GM23338 (cell line): ENCODE measurements at regions not wholly inside any gene's neighbourhood (a gene's known extent, or its start where the extent isn't known, plus 50 kb on each side); places are given as distances from the start of the nearest gene placed in this dataset.

Experiments used
- ATAC-seq: fragments of 200-7000 bp; cut with Tn5 transposase; 3 replicates; pipeline ENCODE4 v1.9.1; 2020
- DNase-seq: peaks from one replicate; pipeline ENCODE4 v3.0.0-alpha.2; 2015; ENCODE audit warnings: low spot score
- H2AFZ ChIP-seq: fragments of 200-600 bp; sonication (generic); 2 replicates; pipeline ENCODE4 v1.8.0; 2016; ENCODE audit warnings: antibody characterized with exemption, mild to moderate bottlenecking, moderate library complexity
- H3F3A ChIP-seq: fragments of 200-600 bp; sonication (generic); replicated peaks from 2 replicates; pipeline ENCODE4 v1.8.0; 2017; ENCODE audit warnings: antibody characterized with exemption, mixed run types, low read depth
- H3K27ac ChIP-seq: fragments of 200-600 bp; sonication (generic); 2 replicates; pipeline ENCODE4 v1.6.1; 2016; ENCODE audit warnings: low read depth
- H3K27me3 ChIP-seq: fragments of 200-600 bp; sonication (generic); 2 replicates; pipeline ENCODE4 v1.8.0; 2016; ENCODE audit warnings: mild to moderate bottlenecking, mixed run types, moderate library complexity; ENCODE audit not compliant: insufficient read depth
- H3K36me3 ChIP-seq: fragments of 200-600 bp; sonication (generic); 2 replicates; pipeline ENCODE4 v1.8.0; 2016; ENCODE audit warnings: mild to moderate bottlenecking; ENCODE audit not compliant: insufficient read depth
- H3K4me1 ChIP-seq: fragments of 200-600 bp; sonication (generic); 2 replicates; pipeline ENCODE4 v1.8.0; 2016; ENCODE audit warnings: mild to moderate bottlenecking, moderate library complexity; ENCODE audit not compliant: insufficient read depth
- H3K4me2 ChIP-seq: fragments of 200-600 bp; sonication (generic); 2 replicates; pipeline ENCODE4 v1.7.1; 2017; ENCODE audit warnings: mixed run types
- H3K4me3 ChIP-seq: fragments of 200-600 bp; sonication (generic); 2 replicates; pipeline ENCODE4 v1.6.1; 2016; ENCODE audit warnings: mixed run types
- H3K79me2 ChIP-seq: fragments of 200-600 bp; sonication (generic); replicated peaks from 2 replicates; pipeline ENCODE4 v1.8.0; 2017; ENCODE audit warnings: mild to moderate bottlenecking; ENCODE audit not compliant: insufficient read depth
- H3K9me2 ChIP-seq: fragments of 200-600 bp; sonication (generic); 2 replicates; pipeline ENCODE4 v1.8.0; 2017; ENCODE audit not compliant: insufficient read depth
- H4K20me1 ChIP-seq: fragments of 200-600 bp; sonication (generic); replicated peaks from 2 replicates; pipeline ENCODE4 v1.8.0; 2017; ENCODE audit warnings: mild to moderate bottlenecking; ENCODE audit not compliant: insufficient read depth
- H3K27ac Mint-ChIP-seq: 2 replicates; pipeline ENCODE4 v1.8.0; 2020; ENCODE audit warnings: inconsistent platforms, mild to moderate bottlenecking, moderate library complexity, mixed read lengths
- H3K27me3 Mint-ChIP-seq: 3 replicates; pipeline ENCODE4 v1.8.0; 2022; ENCODE audit warnings: low read depth, mild to moderate bottlenecking, moderate library complexity, mixed read lengths, inconsistent platforms; ENCODE audit not compliant: insufficient read depth, poor library complexity
- H3K36me3 Mint-ChIP-seq: 3 replicates; pipeline ENCODE4 v1.8.0; 2021; ENCODE audit warnings: low read depth, mild to moderate bottlenecking, inconsistent platforms, moderate library complexity, mixed read lengths
- H3K4me1 Mint-ChIP-seq: 3 replicates; pipeline ENCODE4 v1.8.0; 2020; ENCODE audit warnings: mild to moderate bottlenecking, inconsistent platforms, mixed read lengths
- H3K4me3 Mint-ChIP-seq: 3 replicates; pipeline ENCODE4 v1.8.0; 2021; ENCODE audit warnings: moderate library complexity, mild to moderate bottlenecking, inconsistent platforms, mixed read lengths
- H3K9me3 Mint-ChIP-seq: 3 replicates; pipeline ENCODE4 v1.8.0; 2020; ENCODE audit warnings: moderate library complexity, mild to moderate bottlenecking, inconsistent platforms, mixed read lengths
- CREB1 ChIP-seq: fragments of 250-450 bp; sonication (Bioruptor Pico); IDR thresholded peaks from 2 replicates; pipeline ENCODE4 v1.5.0; 2020; ENCODE audit warnings: low read depth, mild to moderate bottlenecking, moderate library complexity
- EZH2 ChIP-seq: fragments of 200-600 bp; sonication (generic); IDR thresholded peaks from one replicate; pipeline ENCODE4 v1.8.0; 2017; ENCODE audit warnings: antibody characterized with exemption, mild to moderate bottlenecking, low read depth; ENCODE audit not compliant: unreplicated experiment
- EZH2phosphoT487 ChIP-seq: fragments of 200-600 bp; sonication (generic); IDR thresholded peaks from one replicate; pipeline ENCODE4 v1.8.1; 2018; ENCODE audit warnings: antibody characterized with exemption; ENCODE audit not compliant: unreplicated experiment
- JUNB ChIP-seq: IDR thresholded peaks from one replicate; pipeline ENCODE4 v1.6.1; 2016; ENCODE audit warnings: antibody characterized with exemption; ENCODE audit not compliant: unreplicated experiment
- NANOG ChIP-seq: IDR thresholded peaks from 2 replicates; pipeline ENCODE4 v1.6.1; 2016; ENCODE audit warnings: antibody characterized with exemption, borderline replicate concordance
- POLR2AphosphoS5 ChIP-seq: IDR thresholded peaks from 2 replicates; pipeline ENCODE4 v1.6.1; 2016; ENCODE audit warnings: antibody characterized with exemption, low read depth
- REST ChIP-seq: IDR thresholded peaks from one replicate; pipeline ENCODE4 v1.6.1; 2018; ENCODE audit warnings: antibody characterized with exemption; ENCODE audit not compliant: unreplicated experiment
- STAT1 ChIP-seq: IDR thresholded peaks from one replicate; pipeline ENCODE4 v1.6.1; 2016; ENCODE audit warnings: antibody characterized with exemption; ENCODE audit not compliant: unreplicated experiment
- ZNF114 ChIP-seq: fragments of 250-450 bp; sonication (Bioruptor Pico); IDR thresholded peaks from 2 replicates; pipeline ENCODE4 v1.5.0; 2020; ENCODE audit warnings: mild to moderate bottlenecking, moderate library complexity
- ZNF331 ChIP-seq: fragments of 250-450 bp; sonication (Bioruptor Pico); IDR thresholded peaks from 2 replicates; pipeline ENCODE4 v1.5.0; 2020; ENCODE audit warnings: low read depth, mild to moderate bottlenecking, moderate library complexity
- TF ChIP-seq, protein P1 (sequence below): IDR thresholded peaks from 2 replicates; pipeline ENCODE4 v1.6.1; 2016; ENCODE audit warnings: antibody characterized with exemption
- TF ChIP-seq, protein P2 (sequence below), 2 experiments: fragments of 200-600 bp in 1 of 2; sonication (generic) in 1 of 2; conservative IDR thresholded peaks; 2 replicates each; pipeline versions ENCODE4 v1.5.1 to v1.6.1; 2016 to 2017; ENCODE audit warnings: antibody characterized with exemption in 2 of 2, low read depth in 2 of 2, mild to moderate bottlenecking in 2 of 2, moderate library complexity in 1 of 2

- TF ChIP-seq REST (no peak), POLR2AphosphoS5 (no peak), EZH2phosphoT487 (no peak), EZH2 (no peak)
- TF ChIP-seq, protein P1, sequence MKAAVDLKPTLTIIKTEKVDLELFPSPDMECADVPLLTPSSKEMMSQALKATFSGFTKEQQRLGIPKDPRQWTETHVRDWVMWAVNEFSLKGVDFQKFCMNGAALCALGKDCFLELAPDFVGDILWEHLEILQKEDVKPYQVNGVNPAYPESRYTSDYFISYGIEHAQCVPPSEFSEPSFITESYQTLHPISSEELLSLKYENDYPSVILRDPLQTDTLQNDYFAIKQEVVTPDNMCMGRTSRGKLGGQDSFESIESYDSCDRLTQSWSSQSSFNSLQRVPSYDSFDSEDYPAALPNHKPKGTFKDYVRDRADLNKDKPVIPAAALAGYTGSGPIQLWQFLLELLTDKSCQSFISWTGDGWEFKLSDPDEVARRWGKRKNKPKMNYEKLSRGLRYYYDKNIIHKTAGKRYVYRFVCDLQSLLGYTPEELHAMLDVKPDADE, result no peak
Measured at GRCh38 chr12:24048446-24048845, 99.0 kb upstream of the SOX5 start (continued).

DNA sequence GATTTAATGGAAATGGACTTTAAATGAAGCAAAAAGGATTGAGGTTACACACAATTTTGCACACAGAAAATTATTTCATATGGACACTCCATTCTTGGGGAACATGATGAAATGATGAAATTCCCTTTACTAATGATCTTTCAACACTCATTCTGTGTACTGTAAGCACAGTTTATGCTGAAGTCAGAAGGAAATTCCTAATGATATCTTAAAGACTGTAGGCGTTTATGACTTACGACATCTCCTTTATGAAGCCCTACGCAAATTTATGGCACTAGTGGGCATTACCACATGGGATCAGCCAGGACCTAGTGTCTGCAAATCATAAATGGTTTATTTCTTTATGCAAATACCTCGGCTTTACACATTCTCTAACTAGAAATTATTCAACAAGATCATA, 97.9 kb upstream of the SOX5 start:
- no peaks in the 10 kb centered on the region for H3K27me3 ChIP-seq
- TF ChIP-seq CREB1 (CRISPR knock-in tag) (no peak), POLR2AphosphoS5 (no peak), ZNF114 (no peak)
- H3K27ac Mint-ChIP-seq, result no peak overlapping the region
- no peak overlapping the region for H3K27ac ChIP-seq
- H3K4me3 Mint-ChIP-seq, result no peak overlapping the region
- H2AFZ ChIP-seq, result no peak overlapping the region
- H3K27me3 Mint-ChIP-seq, result no peaks in the 10 kb centered on the region
- H3K4me2 ChIP-seq, result no peak overlapping the region
- H3F3A ChIP-seq, result no peaks in the 10 kb centered on the region
- H4K20me1 ChIP-seq, result no peaks in the 10 kb centered on the region
- H3K9me2 ChIP-seq, result no peaks in the 10 kb centered on the region
- H3K4me3 ChIP-seq, result no peak overlapping the region
- no peaks in the 10 kb centered on the region for H3K4me1 ChIP-seq
- H3K36me3 ChIP-seq, result no peaks in the 10 kb centered on the region; the same call in 1 of the 2 replicates
- peaks cover 6% of the 10 kb centered on the region; the same call in 2 of the 3 replicates for H3K9me3 Mint-ChIP-seq
- no peaks in the 10 kb centered on the region; the same call in 2 of the 3 replicates for H3K36me3 Mint-ChIP-seq
- no peaks in the 10 kb centered on the region for H3K79me2 ChIP-seq
- no peak for ATAC-seq
- H3K4me1 Mint-ChIP-seq, result no peaks in the 10 kb centered on the region
- DNase-seq, result no peak

DNA sequence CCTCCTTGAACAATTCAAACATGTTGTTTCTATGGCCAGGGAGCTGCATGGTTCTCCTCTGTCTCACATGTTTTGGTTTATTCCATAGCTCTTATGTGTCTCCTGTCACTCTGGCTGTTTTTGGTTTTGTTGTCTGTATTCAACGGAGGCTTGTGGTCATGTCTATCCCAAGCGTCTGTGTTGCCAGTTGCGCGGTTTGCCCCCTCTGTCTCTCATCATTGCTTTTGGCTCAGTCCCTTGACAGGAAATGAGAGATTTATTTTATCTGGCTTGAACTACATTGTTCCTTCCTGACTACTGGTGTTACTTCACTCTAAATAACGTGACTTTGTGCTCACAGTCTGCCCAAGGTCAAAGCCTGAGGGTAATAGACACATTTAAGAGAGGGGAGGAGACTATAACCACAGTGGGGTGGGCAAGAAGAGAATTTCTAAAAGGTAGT, 96.4 kb upstream of the SOX5 start:
- H3K27me3 ChIP-seq, result no peaks in the 10 kb centered on the region
- no peak for ATAC-seq
- H3F3A ChIP-seq, result no peaks in the 10 kb centered on the region
- H4K20me1 ChIP-seq, result no peaks in the 10 kb centered on the region
- no peaks in the 10 kb centered on the region for H3K79me2 ChIP-seq
- peaks cover 6% of the 10 kb centered on the region; the same call in 2 of the 3 replicates for H3K9me3 Mint-ChIP-seq
- no peak overlapping the region for H3K27ac Mint-ChIP-seq
- H3K4me3 ChIP-seq, result no peak overlapping the region
- H3K4me1 ChIP-seq, result no peaks in the 10 kb centered on the region
- no peak for DNase-seq
- no peaks in the 10 kb centered on the region; the same call in 2 of the 3 replicates for H3K36me3 Mint-ChIP-seq
- H2AFZ ChIP-seq, result no peak overlapping the region
- no peak overlapping the region for H3K4me2 ChIP-seq
- H3K9me2 ChIP-seq, result no peaks in the 10 kb centered on the region
- no peaks in the 10 kb centered on the region for H3K27me3 Mint-ChIP-seq
- H3K36me3 ChIP-seq, result no peaks in the 10 kb centered on the region; the same call in 1 of the 2 replicates
- H3K4me3 Mint-ChIP-seq, result no peak overlapping the region
- no peaks in the 10 kb centered on the region for H3K4me1 Mint-ChIP-seq
- no peak overlapping the region for H3K27ac ChIP-seq
- TF ChIP-seq EZH2phosphoT487 (no peak), JUNB (no peak), EZH2 (no peak), STAT1 (no peak), CREB1 (CRISPR knock-in tag) (no peak), POLR2AphosphoS5 (no peak), ZNF331 (CRISPR knock-in tag) (no peak), NANOG (no peak)
- TF ChIP-seq, protein P2, sequence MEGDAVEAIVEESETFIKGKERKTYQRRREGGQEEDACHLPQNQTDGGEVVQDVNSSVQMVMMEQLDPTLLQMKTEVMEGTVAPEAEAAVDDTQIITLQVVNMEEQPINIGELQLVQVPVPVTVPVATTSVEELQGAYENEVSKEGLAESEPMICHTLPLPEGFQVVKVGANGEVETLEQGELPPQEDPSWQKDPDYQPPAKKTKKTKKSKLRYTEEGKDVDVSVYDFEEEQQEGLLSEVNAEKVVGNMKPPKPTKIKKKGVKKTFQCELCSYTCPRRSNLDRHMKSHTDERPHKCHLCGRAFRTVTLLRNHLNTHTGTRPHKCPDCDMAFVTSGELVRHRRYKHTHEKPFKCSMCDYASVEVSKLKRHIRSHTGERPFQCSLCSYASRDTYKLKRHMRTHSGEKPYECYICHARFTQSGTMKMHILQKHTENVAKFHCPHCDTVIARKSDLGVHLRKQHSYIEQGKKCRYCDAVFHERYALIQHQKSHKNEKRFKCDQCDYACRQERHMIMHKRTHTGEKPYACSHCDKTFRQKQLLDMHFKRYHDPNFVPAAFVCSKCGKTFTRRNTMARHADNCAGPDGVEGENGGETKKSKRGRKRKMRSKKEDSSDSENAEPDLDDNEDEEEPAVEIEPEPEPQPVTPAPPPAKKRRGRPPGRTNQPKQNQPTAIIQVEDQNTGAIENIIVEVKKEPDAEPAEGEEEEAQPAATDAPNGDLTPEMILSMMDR (conservative IDR thresholded peaks at IDR 0.05; ENCODE audit: low read depth in 2 of 2), result no peak
- TF ChIP-seq, protein P1, result no peak
